ENCODE measurements at regions not wholly inside any gene's neighbourhood (a gene's known extent, or its start where the extent isn't known, plus 50 kb on each side); places are given as distances from the start of the nearest gene placed in this dataset.

GRCh38 chr1:244207935-244208244, 156.8 kb downstream of the ZBTB18 start:
- H3K18ac ChIP-seq (ENCODE audit: low read length): no peak overlapping the region
- no peak overlapping the region for H3K4me2 ChIP-seq (ENCODE audit: insufficient read depth, low read length, poor library complexity, severe bottlenecking)
- no peak overlapping the region for H2AK5ac ChIP-seq (ENCODE audit: low read depth, low read length)
- no peak overlapping the region for H2BK5ac ChIP-seq (ENCODE audit: low read length)
- no peaks in the 10 kb centered on the region for H3K79me1 ChIP-seq (ENCODE audit: low read depth, low read length)
- H3K27me3 ChIP-seq (ENCODE audit: control insufficient read depth in 3 of 3, insufficient read depth in 3 of 3, low read depth in 1 of 3, low read length in 3 of 3): no peaks in the 10 kb centered on the region
- no peak overlapping the region for H4K91ac ChIP-seq (ENCODE audit: low read depth, low read length, poor library complexity)
- H3K9ac ChIP-seq (ENCODE audit: low read depth, low read length, poor library complexity): no peak overlapping the region
- no peak overlapping the region for H3K4ac ChIP-seq (ENCODE audit: low read length)
- H3K4me1 ChIP-seq (ENCODE audit: control insufficient read depth in 2 of 2, insufficient read depth in 1 of 2, low read depth in 1 of 2, low read length in 2 of 2): no peaks in the 10 kb centered on the region
- H4K8ac ChIP-seq (ENCODE audit: low read depth, low read length): no peak overlapping the region
- no peak overlapping the region for H2BK15ac ChIP-seq (ENCODE audit: low read length)
- H3K23ac ChIP-seq (ENCODE audit: low read depth, low read length, poor library complexity): no peak overlapping the region
- H2BK12ac ChIP-seq (ENCODE audit: low read length): no peak overlapping the region
- H2AFZ ChIP-seq (ENCODE audit: low read length): no peak overlapping the region
- no peak overlapping the region for H3K27ac ChIP-seq (replicated peaks; ENCODE audit: low read length)
- no peaks in the 10 kb centered on the region for H3K9me3 ChIP-seq (replicated peaks in 1 of 2; ENCODE audit: control insufficient read depth in 2 of 2, insufficient read depth in 1 of 2, low read depth in 1 of 2, low read length in 2 of 2)
- no peak overlapping the region for H3K14ac ChIP-seq (ENCODE audit: low read length)
- H2BK120ac ChIP-seq (ENCODE audit: low read depth, low read length): no peak overlapping the region
- H3K4me3 ChIP-seq (ENCODE audit: low read length in 2 of 2): no peak overlapping the region
- DNase-seq (ENCODE audit: low spot score): no peak
- H3K36me3 ChIP-seq (replicated peaks in 1 of 2; ENCODE audit: control insufficient read depth in 2 of 2, insufficient read depth in 2 of 2, low read length in 2 of 2): no peaks in the 10 kb centered on the region
- WGBS, 2 donors (ENCODE audit: extremely low coverage in 2 of 2, insufficient read length in 2 of 2, insufficient replicate concordance in 1 of 2): no CpG with 5 or more reads among the region's 2 CpGs

GRCh38 chr1:244209955-244210354, 158.9 kb downstream of the ZBTB18 start:
- DNase-seq (ENCODE audit: low spot score): no peak
- no peak overlapping the region for H3K4me2 ChIP-seq (ENCODE audit: insufficient read depth, low read length, poor library complexity, severe bottlenecking)
- no peak overlapping the region for H3K23ac ChIP-seq (ENCODE audit: low read depth, low read length, poor library complexity)
- no peak overlapping the region for H2BK120ac ChIP-seq (ENCODE audit: low read depth, low read length)
- no peak overlapping the region for H3K4me3 ChIP-seq (ENCODE audit: low read length in 2 of 2)
- H3K27me3 ChIP-seq (ENCODE audit: control insufficient read depth in 3 of 3, insufficient read depth in 3 of 3, low read depth in 1 of 3, low read length in 3 of 3): no peaks in the 10 kb centered on the region
- no peaks in the 10 kb centered on the region for H3K36me3 ChIP-seq (replicated peaks in 1 of 2; ENCODE audit: control insufficient read depth in 2 of 2, insufficient read depth in 2 of 2, low read length in 2 of 2)
- no peak overlapping the region for H2AFZ ChIP-seq (ENCODE audit: low read length)
- H2BK15ac ChIP-seq (ENCODE audit: low read length): no peak overlapping the region
- no peaks in the 10 kb centered on the region for H3K4me1 ChIP-seq (ENCODE audit: control insufficient read depth in 2 of 2, insufficient read depth in 1 of 2, low read depth in 1 of 2, low read length in 2 of 2)
- H3K4ac ChIP-seq (ENCODE audit: low read length): no peak overlapping the region
- H4K8ac ChIP-seq (ENCODE audit: low read depth, low read length): no peak overlapping the region
- no peak overlapping the region for H3K14ac ChIP-seq (ENCODE audit: low read length)
- H3K9ac ChIP-seq (ENCODE audit: low read depth, low read length, poor library complexity): no peak overlapping the region
- no peaks in the 10 kb centered on the region for H3K9me3 ChIP-seq (replicated peaks in 1 of 2; ENCODE audit: control insufficient read depth in 2 of 2, insufficient read depth in 1 of 2, low read depth in 1 of 2, low read length in 2 of 2)
- no peak overlapping the region for H4K91ac ChIP-seq (ENCODE audit: low read depth, low read length, poor library complexity)
- H2BK5ac ChIP-seq (ENCODE audit: low read length): no peak overlapping the region
- no CpG with 5 or more reads among the region's 5 CpGs for WGBS, 2 donors (ENCODE audit: extremely low coverage in 2 of 2, insufficient read length in 2 of 2, insufficient replicate concordance in 1 of 2)
- H3K27ac ChIP-seq (replicated peaks; ENCODE audit: low read length): no peak overlapping the region
- H2AK5ac ChIP-seq (ENCODE audit: low read depth, low read length): no peak overlapping the region
- H3K18ac ChIP-seq (ENCODE audit: low read length): no peak overlapping the region
- no peak overlapping the region for H2BK12ac ChIP-seq (ENCODE audit: low read length)
- H3K79me1 ChIP-seq (ENCODE audit: low read depth, low read length): no peaks in the 10 kb centered on the region

- Histone ChIP-seq H2BK12ac (ENCODE audit: low read length) (peak overlapping the region; percentile 63), H3K23ac (ENCODE audit: low read depth, low read length, poor library complexity) (no peak overlapping the region), H3K36me3 (replicated peaks in 1 of 2; ENCODE audit: control insufficient read depth in 2 of 2, insufficient read depth in 2 of 2, low read length in 2 of 2) (no peaks in the 10 kb centered on the region), H3K18ac (ENCODE audit: low read length) (peak overlapping the region; percentile 76), H3K9me3 (replicated peaks in 1 of 2; ENCODE audit: control insufficient read depth in 2 of 2, insufficient read depth in 1 of 2, low read depth in 1 of 2, low read length in 2 of 2) (no peaks in the 10 kb centered on the region), H3K4ac (ENCODE audit: low read length) (no peak overlapping the region), H3K9ac (ENCODE audit: low read depth, low read length, poor library complexity) (no peak overlapping the region), H3K27me3 (ENCODE audit: control insufficient read depth in 3 of 3, insufficient read depth in 3 of 3, low read depth in 1 of 3, low read length in 3 of 3) (no peaks in the 10 kb centered on the region), H2BK120ac (ENCODE audit: low read depth, low read length) (no peak overlapping the region), H3K79me1 (ENCODE audit: low read depth, low read length) (no peaks in the 10 kb centered on the region), H3K4me1 (ENCODE audit: control insufficient read depth in 2 of 2, insufficient read depth in 1 of 2, low read depth in 1 of 2, low read length in 2 of 2) (no peaks in the 10 kb centered on the region), H2AK5ac (ENCODE audit: low read depth, low read length) (peak overlapping the region; percentile 72), H3K4me3 (ENCODE audit: low read length in 2 of 2) (no peak overlapping the region), H2BK15ac (ENCODE audit: low read length) (peak overlapping the region; percentile 1), H2BK5ac (ENCODE audit: low read length) (no peak overlapping the region), H3K14ac (ENCODE audit: low read length) (no peak overlapping the region), H3K27ac (replicated peaks; ENCODE audit: low read length) (no peak overlapping the region), H2AFZ (ENCODE audit: low read length) (peak overlapping the region; percentile 21), H4K91ac (ENCODE audit: low read depth, low read length, poor library complexity) (no peak overlapping the region), H3K4me2 (ENCODE audit: insufficient read depth, low read length, poor library complexity, severe bottlenecking) (no peak overlapping the region), H4K8ac (ENCODE audit: low read depth, low read length) (peak overlapping the region; percentile 66)
- peak; percentile 21 for DNase-seq (ENCODE audit: low spot score)
- no CpG with 5 or more reads among the region's 28 CpGs for WGBS, 2 donors (ENCODE audit: extremely low coverage in 2 of 2, insufficient read length in 2 of 2, insufficient replicate concordance in 1 of 2)
These were observed 159.9 kb downstream of the ZBTB18 start for GRCh38 chr1:244210884-244211558.

GRCh38 chr1:244211559-244211944, 160.5 kb downstream of the ZBTB18 start:
- Histone ChIP-seq H3K4me2 (ENCODE audit: insufficient read depth, low read length, poor library complexity, severe bottlenecking) (no peak overlapping the region), H3K4me1 (ENCODE audit: control insufficient read depth in 2 of 2, insufficient read depth in 1 of 2, low read depth in 1 of 2, low read length in 2 of 2) (no peaks in the 10 kb centered on the region), H3K4me3 (ENCODE audit: low read length in 2 of 2) (no peak overlapping the region), H2BK15ac (ENCODE audit: low read length) (no peak overlapping the region), H3K14ac (ENCODE audit: low read length) (no peak overlapping the region), H2BK120ac (ENCODE audit: low read depth, low read length) (no peak overlapping the region), H3K9ac (ENCODE audit: low read depth, low read length, poor library complexity) (no peak overlapping the region), H3K36me3 (replicated peaks in 1 of 2; ENCODE audit: control insufficient read depth in 2 of 2, insufficient read depth in 2 of 2, low read length in 2 of 2) (no peaks in the 10 kb centered on the region), H4K91ac (ENCODE audit: low read depth, low read length, poor library complexity) (no peak overlapping the region), H2BK5ac (ENCODE audit: low read length) (no peak overlapping the region), H2BK12ac (ENCODE audit: low read length) (no peak overlapping the region), H2AK5ac (ENCODE audit: low read depth, low read length) (no peak overlapping the region), H3K27me3 (ENCODE audit: control insufficient read depth in 3 of 3, insufficient read depth in 3 of 3, low read depth in 1 of 3, low read length in 3 of 3) (no peaks in the 10 kb centered on the region), H3K4ac (ENCODE audit: low read length) (no peak overlapping the region), H3K27ac (replicated peaks; ENCODE audit: low read length) (no peak overlapping the region), H3K18ac (ENCODE audit: low read length) (no peak overlapping the region), H3K79me1 (ENCODE audit: low read depth, low read length) (no peaks in the 10 kb centered on the region), H2AFZ (ENCODE audit: low read length) (no peak overlapping the region), H4K8ac (ENCODE audit: low read depth, low read length) (no peak overlapping the region), H3K23ac (ENCODE audit: low read depth, low read length, poor library complexity) (no peak overlapping the region), H3K9me3 (replicated peaks in 1 of 2; ENCODE audit: control insufficient read depth in 2 of 2, insufficient read depth in 1 of 2, low read depth in 1 of 2, low read length in 2 of 2) (no peaks in the 10 kb centered on the region)
- DNase-seq (ENCODE audit: low spot score): no peak
- no CpG with 5 or more reads among the region's 5 CpGs for WGBS, 2 donors (ENCODE audit: extremely low coverage in 2 of 2, insufficient read length in 2 of 2, insufficient replicate concordance in 1 of 2)
